CD14-positive monocyte (primary cell): ENCODE measurements at regions not wholly inside any gene's neighbourhood (a gene's known extent, or its start where the extent isn't known, plus 50 kb on each side); places are given as distances from the start of the nearest gene placed in this dataset.
"Not testable (repeated sequence)": the region's sequence is repeated elsewhere in the genome, so short reads cannot be mapped to it uniquely, and the experiment has no call there.

Experiments
- DNase-seq, 3 donors: peaks; one replicate each; pipeline ENCODE4 v3.0.0-alpha.2; 2011 to 2022
- H2AFZ ChIP-seq: 2 replicates; pipeline ENCODE4 v1.6.0; 2012; ENCODE audit warnings: mild to moderate bottlenecking, low read depth, low read length, inconsistent platforms; ENCODE audit not compliant: insufficient read depth, poor library complexity, severe bottlenecking
- H3K27ac ChIP-seq, 2 donors: 1 replicate in 1 of 2; 2 replicates in 1 of 2; pipeline ENCODE4 v1.5.1; 2012 to 2013; ENCODE audit warnings: low read length in 2 of 2, control low read depth in 1 of 2, inconsistent platforms in 1 of 2, low read depth in 1 of 2, mild to moderate bottlenecking in 1 of 2
- H3K27me3 ChIP-seq, 2 donors: one replicate each; pipeline versions ENCODE4 v1.6.0 to v1.6.1; 2011 to 2013; ENCODE audit warnings: low read length in 2 of 2; ENCODE audit not compliant: control insufficient read depth in 2 of 2, insufficient read depth in 2 of 2
- H3K36me3 ChIP-seq, 2 donors: replicated peaks in 1 of 2; 1 replicate in 1 of 2; 2 replicates in 1 of 2; pipeline versions ENCODE4 v1.5.1 to v1.6.1; 2012 to 2013; ENCODE audit warnings: low read length in 2 of 2, control low read depth in 1 of 2, inconsistent platforms in 1 of 2, mild to moderate bottlenecking in 1 of 2; ENCODE audit not compliant: insufficient read depth in 2 of 2, control insufficient read depth in 1 of 2
- H3K4me1 ChIP-seq, 2 donors: 1 replicate in 1 of 2; 2 replicates in 1 of 2; pipeline versions ENCODE4 v1.5.1 to v1.6.1; 2012 to 2013; ENCODE audit warnings: low read length in 2 of 2, control low read depth in 1 of 2, inconsistent platforms in 1 of 2, mild to moderate bottlenecking in 1 of 2, moderate library complexity in 1 of 2; ENCODE audit not compliant: insufficient read depth in 2 of 2, control insufficient read depth in 1 of 2
- H3K4me2 ChIP-seq: replicated peaks from 2 replicates; pipeline ENCODE3; 2012; ENCODE audit warnings: low read length, moderate library complexity, mild to moderate bottlenecking; ENCODE audit not compliant: poor library complexity, severe bottlenecking; ENCODE audit errors: extremely low read depth
- H3K4me3 ChIP-seq, 3 experiments: fragments of 200-600 bp in 1 of 3; sonication (generic) in 1 of 3; replicated peaks in 1 of 3; 1 replicate in 2 of 3; 2 replicates in 1 of 3; pipeline ENCODE4 v1.5.1; 2011 to 2013; ENCODE audit warnings: low read length in 3 of 3, mild to moderate bottlenecking in 3 of 3, control low read depth in 2 of 3, low read depth in 2 of 3, inconsistent platforms in 1 of 3, moderate library complexity in 1 of 3
- H3K79me2 ChIP-seq: 2 replicates; pipeline ENCODE4 v1.6.0; 2012; ENCODE audit warnings: mild to moderate bottlenecking, control low read depth, inconsistent platforms, low read length, moderate library complexity; ENCODE audit not compliant: insufficient read depth
- H3K9ac ChIP-seq: 2 replicates; pipeline ENCODE4 v1.6.0; 2017; ENCODE audit warnings: low read length, mild to moderate bottlenecking; ENCODE audit not compliant: insufficient read depth, poor library complexity, severe bottlenecking
- H3K9me3 ChIP-seq, 2 donors: replicated peaks in 1 of 2; 1 replicate in 1 of 2; 2 replicates in 1 of 2; pipeline versions ENCODE4 v1.5.1 to v1.6.1; 2012 to 2013; ENCODE audit warnings: low read length in 2 of 2, control low read depth in 1 of 2; ENCODE audit not compliant: control insufficient read depth in 1 of 2, insufficient read depth in 1 of 2
- H4K20me1 ChIP-seq: 2 replicates; pipeline ENCODE4 v1.6.0; 2012; ENCODE audit warnings: mild to moderate bottlenecking, low read length, control low read depth, moderate library complexity; ENCODE audit not compliant: insufficient read depth
- H3K27ac Mint-ChIP-seq, 7 donors: one replicate each; pipeline ENCODE4 v1.8.0; 2020; ENCODE audit warnings: mild to moderate bottlenecking in 7 of 7, mixed read lengths in 7 of 7, moderate library complexity in 6 of 7, inconsistent platforms in 2 of 7
- H3K27me3 Mint-ChIP-seq, 3 donors: one replicate each; pipeline ENCODE4 v1.8.0; 2021 to 2022; ENCODE audit warnings: low read depth in 3 of 3, mild to moderate bottlenecking in 3 of 3, mixed read lengths in 3 of 3, moderate library complexity in 3 of 3, inconsistent platforms in 1 of 3
- H3K36me3 Mint-ChIP-seq, 2 donors: one replicate each; pipeline ENCODE4 v1.8.0; 2020; ENCODE audit warnings: mixed read lengths in 2 of 2, inconsistent platforms in 1 of 2, mild to moderate bottlenecking in 1 of 2
- H3K4me1 Mint-ChIP-seq: one replicate; pipeline ENCODE4 v1.8.0; 2020; ENCODE audit warnings: mild to moderate bottlenecking, mixed read lengths
- H3K4me3 Mint-ChIP-seq, 2 donors: one replicate each; pipeline ENCODE4 v1.8.0; 2020; ENCODE audit warnings: mild to moderate bottlenecking in 2 of 2, mixed read lengths in 2 of 2, moderate library complexity in 1 of 2
- H3K9me3 Mint-ChIP-seq, 7 donors: one replicate each; pipeline ENCODE4 v1.8.0; 2020 to 2022; ENCODE audit warnings: mixed read lengths in 7 of 7, mild to moderate bottlenecking in 6 of 7, moderate library complexity in 6 of 7, inconsistent platforms in 2 of 7
- CTCF ChIP-seq: fragments of 200-600 bp; IDR thresholded peaks from one replicate; pipeline ENCODE4 v1.8.0; 2022; ENCODE audit warnings: antibody characterized with exemption, mild to moderate bottlenecking
- WGBS: methylation state at CpG from one replicate; pipeline ENCODE4 v1.1.5; 2013; ENCODE audit warnings: missing lambda C conversion rate; ENCODE audit not compliant: insufficient coverage; 5-methylcytosine and 5-hydroxymethylcytosine counted together
- intact Hi-C, 2 donors: fragments of 100-400 bp; cut with micrococcal nuclease; formaldehyde crosslinking; loops; one replicate each; pipeline versions ENCODE4 v1.15.0 to v1.15.1; 2023

GRCh38 chr5:67636850-67637524, 440.4 kb upstream of the CD180 start:
- Mint-ChIP-seq H3K4me1 (peaks cover 1% of the 10 kb centered on the region), H3K27me3 (peaks cover 0 to 3% (median 0%) of the 10 kb centered on the region in 3 donors), H3K36me3 (no peaks in the 10 kb centered on the region), H3K27ac (no peak overlapping the region), H3K9me3 (peaks cover 5 to 14% (median 9%) of the 10 kb centered on the region in 7 donors), H3K4me3 (no peak overlapping the region)
- no peak overlapping the region for H3K4me2 ChIP-seq
- H3K9ac ChIP-seq = no peak overlapping the region
- no peak overlapping the region for H2AFZ ChIP-seq
- intact Hi-C loops = no loop called here
- no peak for DNase-seq
- no peaks in the 10 kb centered on the region for H3K79me2 ChIP-seq
- H3K36me3 ChIP-seq = no peaks in the 10 kb centered on the region
- no peak overlapping the region for H3K4me3 ChIP-seq
- WGBS = 100% methylated on average over 2 of the region's 3 CpGs
- no peaks in the 10 kb centered on the region for H4K20me1 ChIP-seq
- no peaks in the 10 kb centered on the region for H3K4me1 ChIP-seq
- H3K27me3 ChIP-seq = no peaks in the 10 kb centered on the region
- peaks cover 0 to 10% of the 10 kb centered on the region in 2 donors for H3K9me3 ChIP-seq
- TF ChIP-seq CTCF = no peak
- no peak overlapping the region for H3K27ac ChIP-seq

GRCh38 chr5:67636091-67636490, 439.5 kb upstream of the CD180 start:
- Mint-ChIP-seq H3K9me3 (peaks cover 8 to 18% (median 11%) of the 10 kb centered on the region in 7 donors), H3K27ac (no peak overlapping the region), H3K4me1 (peaks cover 1% of the 10 kb centered on the region), H3K36me3 (no peaks in the 10 kb centered on the region), H3K4me3 (no peak overlapping the region), H3K27me3 (peaks cover 0 to 3% (median 0%) of the 10 kb centered on the region in 3 donors)
- no peaks in the 10 kb centered on the region for H3K36me3 ChIP-seq
- no peaks in the 10 kb centered on the region for H3K27me3 ChIP-seq
- no peak overlapping the region for H3K4me3 ChIP-seq
- intact Hi-C loops = no loop called here
- no peaks in the 10 kb centered on the region for H4K20me1 ChIP-seq
- no peak overlapping the region for H2AFZ ChIP-seq
- no peaks in the 10 kb centered on the region for H3K4me1 ChIP-seq
- 94% methylated on average over 1 of the region's 1 CpG for WGBS
- no peaks in the 10 kb centered on the region for H3K79me2 ChIP-seq
- no peak overlapping the region for H3K9ac ChIP-seq
- no peak for DNase-seq
- TF ChIP-seq CTCF = no peak
- H3K27ac ChIP-seq = no peak overlapping the region
- peaks cover 0 to 13% of the 10 kb centered on the region in 2 donors for H3K9me3 ChIP-seq
- H3K4me2 ChIP-seq = no peak overlapping the region

GRCh38 chr5:67627079-67627478, 430.5 kb upstream of the CD180 start:
- H3K4me3 ChIP-seq, H3K27me3 ChIP-seq, DNase-seq, H3K27me3 Mint-ChIP-seq, H3K4me3 Mint-ChIP-seq, H3K4me2 ChIP-seq, intact Hi-C loops, H3K36me3 ChIP-seq, H3K27ac Mint-ChIP-seq, H3K4me1 Mint-ChIP-seq, H3K9me3 ChIP-seq, H3K4me1 ChIP-seq, H3K27ac ChIP-seq, H2AFZ ChIP-seq, H3K79me2 ChIP-seq, H3K36me3 Mint-ChIP-seq, H3K9ac ChIP-seq, H4K20me1 ChIP-seq: not testable (repeated sequence)
- peaks cover 8 to 18% (median 12%) of the 10 kb centered on the region in 7 donors for H3K9me3 Mint-ChIP-seq
